ENCODE measurements at regions not wholly inside any gene's neighbourhood (a gene's known extent, or its start where the extent isn't known, plus 50 kb on each side); places are given as distances from the start of the nearest gene placed in this dataset.

GRCh38 chr12:115268451-115268850, 584.5 kb upstream of the TBX3 start (continued):
- no peak for TF ChIP-seq CTCF (IDR thresholded peaks at IDR 0.05 in 2 of 3, conservative IDR thresholded peaks at IDR 0.05 in 1 of 3; ENCODE audit: borderline replicate concordance in 1 of 3, insufficient read depth in 1 of 3, low read depth in 2 of 3, low read length in 2 of 3)
- TF ChIP-seq MAX (IDR thresholded peaks at IDR 0.05): no peak

GRCh38 chr12:115267891-115268290, 583.9 kb upstream of the TBX3 start:
- H3K4me2 ChIP-seq (ENCODE audit: low read length): no peak overlapping the region
- H2AFZ ChIP-seq (ENCODE audit: low read depth, low read length, poor library complexity, severe bottlenecking): no peak overlapping the region
- H4K20me1 ChIP-seq (ENCODE audit: insufficient read depth): no peaks in the 10 kb centered on the region
- H3K4me3 ChIP-seq (replicated peaks in 1 of 2; ENCODE audit: low read depth in 1 of 2, low read length in 2 of 2): no peak overlapping the region
- H3K9me2 ChIP-seq (ENCODE audit: insufficient read depth): no peaks in the 10 kb centered on the region
- no peak overlapping the region for H3K27ac ChIP-seq (ENCODE audit: low read depth, low read length)
- RAD21 ChIA-PET (ENCODE audit: low non-redundant PET in 1 of 2, low total read pairs in 2 of 2, uncharacterized antibody in 2 of 2, unreplicated experiment in 2 of 2): no interaction called here
- BruUV-seq (replicated peaks): no TSS peak
- no peaks in the 10 kb centered on the region for H3K36me3 ChIP-seq (ENCODE audit: control insufficient read depth in 1 of 2, insufficient read depth in 2 of 2, low read length in 2 of 2)
- H3K9me3 ChIP-seq (ENCODE audit: control insufficient read depth in 1 of 2, insufficient read depth in 1 of 2, low read depth in 1 of 2, low read length in 2 of 2): no peaks in the 10 kb centered on the region
- POLR2A ChIA-PET: no interaction called here
- H3K4me1 ChIP-seq (ENCODE audit: control insufficient read depth in 1 of 2, insufficient read depth in 2 of 2, low read length in 2 of 2): no peaks in the 10 kb centered on the region
- no peaks in the 10 kb centered on the region for H3K79me2 ChIP-seq (ENCODE audit: insufficient read depth, low read length)
- CTCF ChIA-PET: no interaction called here
- intact Hi-C loops (cut with micrococcal nuclease): no loop called here
- H3K27me3 ChIP-seq (ENCODE audit: insufficient read depth, low read length): 0 out of 2 replicates have a peak, but pooled peaks cover under 1% of the 10 kb centered on the region
- no peak for ATAC-seq
- no peak overlapping the region for H3K9ac ChIP-seq (ENCODE audit: low read length)
- DNase-seq (ENCODE audit: low read depth, low spot score): no peak
- TF ChIP-seq MAX (IDR thresholded peaks at IDR 0.05): no peak
- no peak for TF ChIP-seq CEBPB (IDR thresholded peaks at IDR 0.05; ENCODE audit: low read depth)
- no peak for TF ChIP-seq EGR1 (IDR thresholded peaks at IDR 0.05; ENCODE audit: low read depth)
- TF ChIP-seq ELF1 (IDR thresholded peaks at IDR 0.05; ENCODE audit: borderline replicate concordance, low read depth): no peak
- TF ChIP-seq EZH2phosphoT487 (IDR thresholded peaks at IDR 0.05; ENCODE audit: borderline replicate concordance): no peak
- no peak for TF ChIP-seq JUND (IDR thresholded peaks at IDR 0.05)
- no peak for TF ChIP-seq REST (IDR thresholded peaks at IDR 0.05; ENCODE audit: low read depth)
- no peak for TF ChIP-seq ZFX (IDR thresholded peaks at IDR 0.05)
- no peak for TF ChIP-seq SRF (IDR thresholded peaks at IDR 0.05; ENCODE audit: low read depth)
- TF ChIP-seq CBX3 (IDR thresholded peaks at IDR 0.05; ENCODE audit: low read depth): no peak
- TF ChIP-seq POLR2A (IDR thresholded peaks at IDR 0.05; ENCODE audit: borderline replicate concordance, extremely low read depth, insufficient read depth, insufficient read length): no peak
- no peak for TF ChIP-seq SP1 (IDR thresholded peaks at IDR 0.05; ENCODE audit: low read depth)
- no peak for TF ChIP-seq ZNF274 (IDR thresholded peaks at IDR 0.05; ENCODE audit: low read depth, low read length)
- TF ChIP-seq POLR2AphosphoS5 (IDR thresholded peaks at IDR 0.05; ENCODE audit: low read depth, low read length): no peak
- TF ChIP-seq ZBTB33 (IDR thresholded peaks at IDR 0.05; ENCODE audit: extremely low read depth, insufficient replicate concordance, low read length): no peak

Data from HCT116 (cell line).